ENCODE measurements at regions not wholly inside any gene's neighbourhood (a gene's known extent, or its start where the extent isn't known, plus 50 kb on each side); places are given as distances from the start of the nearest gene placed in this dataset.
A peak's percentile ranks its signal among the peaks of the same experiment; 100 is the strongest.

DNA sequence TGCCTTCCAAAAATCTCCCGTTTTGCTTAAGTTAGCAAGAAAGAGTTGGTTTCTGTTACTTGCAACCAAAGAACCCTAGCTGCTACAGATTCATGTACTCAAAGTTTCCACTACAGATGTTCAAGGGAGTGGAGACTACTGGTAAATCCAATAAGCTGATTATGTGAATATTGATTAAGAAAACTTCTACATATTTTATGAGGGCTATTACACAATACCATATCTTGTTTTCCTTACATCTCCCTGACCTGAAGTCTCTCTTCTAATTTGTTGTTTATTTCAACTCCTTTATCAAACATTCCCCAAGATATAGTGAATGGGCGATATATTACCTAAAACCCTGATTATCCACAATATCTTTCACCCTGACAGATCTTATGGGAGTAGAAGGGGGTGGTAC, 164.4 kb upstream of the PLXNC1 start:
- DNase-seq = no peak
- H3K4me3 ChIP-seq = no peak overlapping the region
- H3K27me3 ChIP-seq = no peaks in the 10 kb centered on the region
- intact Hi-C loops (cut with DNase I; ENCODE audit: low total_unique reads) = no loop called here
- H3K9me3 ChIP-seq = no peaks in the 10 kb centered on the region
- H3K4me1 ChIP-seq = no peaks in the 10 kb centered on the region
- no peaks in the 10 kb centered on the region for H3K36me3 ChIP-seq
- H3K27ac ChIP-seq = no peak overlapping the region
- no peak for TF ChIP-seq POLR2A (IDR thresholded peaks at IDR 0.05)
- TF ChIP-seq, protein P1, sequence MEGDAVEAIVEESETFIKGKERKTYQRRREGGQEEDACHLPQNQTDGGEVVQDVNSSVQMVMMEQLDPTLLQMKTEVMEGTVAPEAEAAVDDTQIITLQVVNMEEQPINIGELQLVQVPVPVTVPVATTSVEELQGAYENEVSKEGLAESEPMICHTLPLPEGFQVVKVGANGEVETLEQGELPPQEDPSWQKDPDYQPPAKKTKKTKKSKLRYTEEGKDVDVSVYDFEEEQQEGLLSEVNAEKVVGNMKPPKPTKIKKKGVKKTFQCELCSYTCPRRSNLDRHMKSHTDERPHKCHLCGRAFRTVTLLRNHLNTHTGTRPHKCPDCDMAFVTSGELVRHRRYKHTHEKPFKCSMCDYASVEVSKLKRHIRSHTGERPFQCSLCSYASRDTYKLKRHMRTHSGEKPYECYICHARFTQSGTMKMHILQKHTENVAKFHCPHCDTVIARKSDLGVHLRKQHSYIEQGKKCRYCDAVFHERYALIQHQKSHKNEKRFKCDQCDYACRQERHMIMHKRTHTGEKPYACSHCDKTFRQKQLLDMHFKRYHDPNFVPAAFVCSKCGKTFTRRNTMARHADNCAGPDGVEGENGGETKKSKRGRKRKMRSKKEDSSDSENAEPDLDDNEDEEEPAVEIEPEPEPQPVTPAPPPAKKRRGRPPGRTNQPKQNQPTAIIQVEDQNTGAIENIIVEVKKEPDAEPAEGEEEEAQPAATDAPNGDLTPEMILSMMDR (IDR thresholded peaks at IDR 0.05) = no peak

DNA sequence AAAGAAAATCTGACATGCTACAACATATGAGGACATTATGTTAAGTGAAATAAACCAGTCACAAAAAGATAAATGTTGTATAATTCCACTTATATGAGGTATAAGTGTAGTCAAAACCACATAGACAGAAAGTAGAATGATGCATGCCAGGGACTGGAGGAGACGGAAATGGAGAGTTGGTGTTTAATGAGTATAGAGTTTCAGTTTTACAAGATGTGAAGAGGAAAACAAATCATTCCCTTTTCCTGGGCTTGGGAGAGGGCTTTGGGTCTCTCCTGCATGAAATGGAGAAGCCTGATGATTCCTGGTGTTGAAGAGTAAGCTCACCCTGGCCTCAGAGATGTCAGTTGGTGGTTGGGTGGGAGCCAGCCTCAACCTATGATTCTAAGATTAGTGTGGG, 158.4 kb upstream of the PLXNC1 start:
- DNase-seq = no peak
- H3K27me3 ChIP-seq = no peaks in the 10 kb centered on the region
- TF ChIP-seq, protein P1 (IDR thresholded peaks at IDR 0.05) = no peak
- no peak for TF ChIP-seq POLR2A (IDR thresholded peaks at IDR 0.05)
- no peak overlapping the region for H3K4me3 ChIP-seq
- no peaks in the 10 kb centered on the region for H3K36me3 ChIP-seq
- no peaks in the 10 kb centered on the region for H3K9me3 ChIP-seq
- no peak overlapping the region for H3K27ac ChIP-seq
- no peaks in the 10 kb centered on the region for H3K4me1 ChIP-seq
- intact Hi-C loops (cut with DNase I; ENCODE audit: low total_unique reads) = no loop called here

DNA sequence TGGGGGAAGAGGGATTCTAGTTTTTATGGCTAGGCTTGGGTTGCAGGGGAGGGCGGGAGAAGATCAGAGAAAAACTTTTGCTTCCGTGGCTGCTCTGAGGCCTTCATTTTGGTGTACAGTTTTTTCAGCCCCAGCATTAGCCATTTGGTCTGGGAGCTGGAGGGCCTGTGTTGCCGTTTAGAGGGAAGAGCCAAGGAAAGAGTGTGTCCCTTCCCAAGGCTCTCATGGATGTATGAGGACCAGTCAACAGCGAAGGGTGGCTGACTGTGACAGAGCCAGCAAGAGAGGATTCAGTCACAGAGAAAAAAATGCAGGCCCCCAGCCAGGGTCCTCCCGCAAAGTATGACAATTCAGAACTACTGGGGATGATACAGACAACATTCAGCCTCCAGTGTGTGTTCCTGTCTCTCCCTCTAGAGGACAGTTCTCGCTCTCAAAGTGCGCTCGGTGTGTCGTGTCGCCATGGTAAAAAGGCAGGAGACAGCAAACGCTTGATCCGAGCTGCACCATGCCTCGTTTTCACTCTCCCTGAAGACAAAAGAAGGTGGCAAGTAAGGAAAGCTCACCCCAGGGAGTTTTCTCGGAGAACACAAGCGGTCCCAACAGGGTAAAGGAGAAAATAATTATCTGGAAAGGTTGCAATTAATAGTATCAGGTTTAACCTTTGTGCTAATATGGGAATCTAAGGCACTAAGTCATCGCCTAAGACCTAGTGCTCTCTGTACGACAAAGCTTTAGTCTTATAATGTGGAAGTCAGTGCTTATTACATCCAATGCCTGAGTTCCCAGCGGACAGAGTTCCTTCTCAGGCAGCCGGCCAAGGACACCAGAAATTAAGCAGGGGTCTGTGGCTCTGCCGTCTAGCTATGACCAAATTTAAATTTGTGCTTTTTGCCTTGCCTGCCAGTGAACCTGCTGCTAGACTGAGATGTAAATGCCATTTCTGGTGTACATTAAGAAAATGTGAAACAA, 157.3 kb upstream of the PLXNC1 start:
- H3K27me3 ChIP-seq = no peaks in the 10 kb centered on the region
- no peak overlapping the region for H3K4me3 ChIP-seq
- TF ChIP-seq, protein P1 (IDR thresholded peaks at IDR 0.05) = peak in 2 of 4 experiments; percentile 14 to 30
- no peak for TF ChIP-seq POLR2A (IDR thresholded peaks at IDR 0.05)
- H3K9me3 ChIP-seq = no peaks in the 10 kb centered on the region
- no peak for DNase-seq
- no peak overlapping the region for H3K27ac ChIP-seq
- no peaks in the 10 kb centered on the region for H3K4me1 ChIP-seq
- intact Hi-C loops (cut with DNase I; ENCODE audit: low total_unique reads) = no loop called here
- H3K36me3 ChIP-seq = no peaks in the 10 kb centered on the region

DNA sequence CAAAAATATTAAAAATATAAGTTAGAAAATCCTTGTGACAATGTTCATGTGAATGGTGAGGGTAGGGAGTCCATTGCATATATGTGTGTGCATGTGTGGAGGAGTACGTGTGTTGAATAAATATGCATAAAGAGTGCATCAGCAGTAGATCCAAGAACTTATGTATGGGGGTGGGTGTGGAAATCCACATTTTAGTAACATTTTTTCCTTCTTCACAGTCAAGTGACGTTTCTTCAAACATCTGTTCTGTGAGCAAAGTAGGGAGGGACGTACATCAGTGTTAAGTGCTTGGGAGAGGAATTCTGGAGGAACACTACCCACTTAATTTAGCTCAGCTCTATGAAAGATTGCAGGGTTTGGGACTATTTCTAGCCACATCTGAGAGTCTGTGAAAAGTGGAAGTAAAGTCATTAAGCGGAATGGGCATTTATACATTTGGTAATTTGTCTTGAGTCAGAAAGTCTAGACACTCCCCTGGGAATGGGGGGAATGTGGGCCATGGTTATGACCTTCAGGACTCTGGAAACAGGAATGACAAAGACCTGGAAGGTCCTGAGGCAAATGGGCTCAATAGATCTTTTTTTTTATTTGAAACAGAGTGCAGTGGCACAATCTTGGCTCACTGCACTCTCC, 156.4 kb upstream of the PLXNC1 start:
- Histone ChIP-seq H3K27ac (no peak overlapping the region), H3K4me3 (no peak overlapping the region), H3K9me3 (no peaks in the 10 kb centered on the region), H3K4me1 (no peaks in the 10 kb centered on the region), H3K36me3 (no peaks in the 10 kb centered on the region), H3K27me3 (no peaks in the 10 kb centered on the region)
- no peak for TF ChIP-seq POLR2A (IDR thresholded peaks at IDR 0.05)
- TF ChIP-seq, protein P1 (IDR thresholded peaks at IDR 0.05) = no peak
- intact Hi-C loops (cut with DNase I; ENCODE audit: low total_unique reads) = no loop called here
- DNase-seq = no peak

DNA sequence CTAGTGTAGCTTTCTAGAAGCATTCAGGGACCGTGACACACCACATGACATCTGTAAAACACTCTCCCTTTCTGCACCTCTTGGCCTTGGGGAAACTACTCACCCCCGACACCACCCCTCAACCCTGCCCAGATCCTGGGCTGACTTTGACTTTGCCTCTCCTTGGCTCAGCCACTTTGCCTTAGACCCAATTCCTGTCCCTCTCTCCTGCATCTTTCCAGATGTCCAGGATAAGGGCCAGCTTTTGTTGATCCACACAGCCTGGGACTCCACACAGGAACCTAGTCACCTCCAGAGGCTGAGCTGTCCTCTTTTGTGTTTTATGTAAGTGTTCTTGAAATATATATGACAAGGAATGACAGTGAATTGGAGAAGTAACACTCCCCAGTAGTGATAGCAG, 153.7 kb upstream of the PLXNC1 start:
- H3K9me3 ChIP-seq = no peaks in the 10 kb centered on the region
- no peak overlapping the region for H3K27ac ChIP-seq
- no peaks in the 10 kb centered on the region for H3K27me3 ChIP-seq
- DNase-seq = no peak
- no peak overlapping the region for H3K4me3 ChIP-seq
- H3K36me3 ChIP-seq = no peaks in the 10 kb centered on the region
- intact Hi-C loops (cut with DNase I; ENCODE audit: low total_unique reads) = no loop called here
- TF ChIP-seq, protein P1 (IDR thresholded peaks at IDR 0.05) = no peak
- TF ChIP-seq POLR2A (IDR thresholded peaks at IDR 0.05) = no peak
- H3K4me1 ChIP-seq = no peaks in the 10 kb centered on the region

Data from uterus (tissue), 3 donors.